ENCODE measurements at regions not wholly inside any gene's neighbourhood (a gene's known extent, or its start where the extent isn't known, plus 50 kb on each side); places are given as distances from the start of the nearest gene placed in this dataset.

DNA sequence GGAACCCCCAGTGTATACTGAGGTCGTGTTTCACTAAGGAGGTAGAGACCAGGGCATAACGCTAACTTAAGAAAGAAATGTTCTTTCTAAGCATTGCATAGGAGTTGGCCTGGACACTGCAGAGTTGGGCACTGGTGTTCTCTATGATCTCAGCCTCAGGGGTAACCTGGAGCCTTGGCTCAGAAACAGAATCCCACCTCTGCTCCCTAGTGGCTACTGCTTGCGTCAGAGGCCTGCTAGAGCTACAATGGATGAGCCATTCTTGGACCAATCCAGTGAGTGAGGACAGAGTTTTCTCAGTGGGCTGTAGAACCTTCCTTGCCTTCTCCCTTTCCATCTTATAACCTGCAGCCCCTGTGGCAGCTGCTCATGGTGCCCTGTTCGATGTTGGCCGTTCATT is 324.4 kb upstream of the CELF4 start:
- no peak for FAIRE-seq
- no peaks in the 10 kb centered on the region for H3K79me2 ChIP-seq (ENCODE audit: insufficient read depth, low read length)
- Mint-ChIP-seq H3K4me1 (ENCODE audit: low read depth, unreplicated experiment) (peaks cover 2% of the 10 kb centered on the region), H3K27me3 (ENCODE audit: low read depth, unreplicated experiment) (peaks cover 4% of the 10 kb centered on the region), H3K27ac (ENCODE audit: unreplicated experiment) (no peak overlapping the region), H3K36me3 (ENCODE audit: low read depth, unreplicated experiment) (no peaks in the 10 kb centered on the region), H3K4me3 (ENCODE audit: unreplicated experiment) (no peak overlapping the region), H3K9me3 (ENCODE audit: unreplicated experiment) (peaks cover 1% of the 10 kb centered on the region)
- H3K9me3 ChIP-seq (ENCODE audit: insufficient read depth, low read depth, low read length): no peaks in the 10 kb centered on the region
- no peaks in the 10 kb centered on the region for H3K4me1 ChIP-seq (ENCODE audit: insufficient read depth, low read length)
- no peaks in the 10 kb centered on the region for H3K27me3 ChIP-seq (ENCODE audit: insufficient read depth, low read length)
- no peak for DNase-seq (ENCODE audit: low read depth)
- no peak overlapping the region for H3K27ac ChIP-seq (ENCODE audit: low read depth, low read length)
- no peaks in the 10 kb centered on the region for H3K36me3 ChIP-seq (ENCODE audit: insufficient read depth, low read length)
- no peaks in the 10 kb centered on the region for H4K20me1 ChIP-seq (ENCODE audit: insufficient read depth, low read length)
- no peak for TF ChIP-seq EZH2 (IDR thresholded peaks at IDR 0.05; ENCODE audit: insufficient read depth, low read length)
- TF ChIP-seq, protein P1, sequence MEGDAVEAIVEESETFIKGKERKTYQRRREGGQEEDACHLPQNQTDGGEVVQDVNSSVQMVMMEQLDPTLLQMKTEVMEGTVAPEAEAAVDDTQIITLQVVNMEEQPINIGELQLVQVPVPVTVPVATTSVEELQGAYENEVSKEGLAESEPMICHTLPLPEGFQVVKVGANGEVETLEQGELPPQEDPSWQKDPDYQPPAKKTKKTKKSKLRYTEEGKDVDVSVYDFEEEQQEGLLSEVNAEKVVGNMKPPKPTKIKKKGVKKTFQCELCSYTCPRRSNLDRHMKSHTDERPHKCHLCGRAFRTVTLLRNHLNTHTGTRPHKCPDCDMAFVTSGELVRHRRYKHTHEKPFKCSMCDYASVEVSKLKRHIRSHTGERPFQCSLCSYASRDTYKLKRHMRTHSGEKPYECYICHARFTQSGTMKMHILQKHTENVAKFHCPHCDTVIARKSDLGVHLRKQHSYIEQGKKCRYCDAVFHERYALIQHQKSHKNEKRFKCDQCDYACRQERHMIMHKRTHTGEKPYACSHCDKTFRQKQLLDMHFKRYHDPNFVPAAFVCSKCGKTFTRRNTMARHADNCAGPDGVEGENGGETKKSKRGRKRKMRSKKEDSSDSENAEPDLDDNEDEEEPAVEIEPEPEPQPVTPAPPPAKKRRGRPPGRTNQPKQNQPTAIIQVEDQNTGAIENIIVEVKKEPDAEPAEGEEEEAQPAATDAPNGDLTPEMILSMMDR (IDR thresholded peaks at IDR 0.05; ENCODE audit: insufficient read depth, low read depth, low read length): no peak
- no peak overlapping the region for H2AFZ ChIP-seq (ENCODE audit: low read depth, low read length)
- H3K9ac ChIP-seq (ENCODE audit: low read length): no peak overlapping the region
- no peak overlapping the region for H3K4me3 ChIP-seq (ENCODE audit: insufficient read depth, low read depth, low read length)
- H3K4me2 ChIP-seq (ENCODE audit: low read length): no peak overlapping the region

DNA sequence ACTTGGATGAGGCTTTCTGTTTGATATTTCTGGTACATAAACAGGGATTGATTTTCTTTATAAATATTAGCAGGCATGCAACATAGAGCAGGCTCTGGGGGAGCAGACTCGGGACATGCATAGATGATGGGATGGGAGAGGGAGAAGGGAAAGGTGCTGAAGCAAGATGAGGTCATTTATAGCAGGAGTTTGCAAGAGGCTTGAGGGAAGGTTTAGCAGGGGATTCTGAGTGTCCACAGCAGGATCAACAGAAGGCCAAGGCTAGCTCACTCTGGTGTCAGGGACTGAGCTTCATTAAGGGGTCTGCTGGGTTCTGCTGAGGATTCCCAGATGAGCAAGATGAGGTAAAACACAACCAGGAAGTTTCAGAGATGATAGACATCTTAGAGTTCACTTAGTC is 309.1 kb upstream of the CELF4 start:
- TF ChIP-seq, protein P1 (IDR thresholded peaks at IDR 0.05; ENCODE audit: insufficient read depth, low read depth, low read length): no peak
- no peak for TF ChIP-seq EZH2 (IDR thresholded peaks at IDR 0.05; ENCODE audit: insufficient read depth, low read length)
- FAIRE-seq: no peak
- no peaks in the 10 kb centered on the region for H3K4me1 Mint-ChIP-seq (ENCODE audit: low read depth, unreplicated experiment)
- Histone ChIP-seq H3K36me3 (ENCODE audit: insufficient read depth, low read length) (no peaks in the 10 kb centered on the region), H4K20me1 (ENCODE audit: insufficient read depth, low read length) (no peaks in the 10 kb centered on the region), H2AFZ (ENCODE audit: low read depth, low read length) (no peak overlapping the region), H3K27ac (ENCODE audit: low read depth, low read length) (no peak overlapping the region), H3K79me2 (ENCODE audit: insufficient read depth, low read length) (no peaks in the 10 kb centered on the region), H3K4me1 (ENCODE audit: insufficient read depth, low read length) (no peaks in the 10 kb centered on the region), H3K9ac (ENCODE audit: low read length) (no peak overlapping the region), H3K4me3 (ENCODE audit: insufficient read depth, low read depth, low read length) (no peak overlapping the region), H3K9me3 (ENCODE audit: insufficient read depth, low read depth, low read length) (no peaks in the 10 kb centered on the region), H3K4me2 (ENCODE audit: low read length) (no peak overlapping the region), H3K27me3 (ENCODE audit: insufficient read depth, low read length) (no peaks in the 10 kb centered on the region)
- DNase-seq (ENCODE audit: low read depth): no peak
- no peaks in the 10 kb centered on the region for H3K36me3 Mint-ChIP-seq (ENCODE audit: low read depth, unreplicated experiment)
- H3K27ac Mint-ChIP-seq (ENCODE audit: unreplicated experiment): no peak overlapping the region
- peaks cover 5% of the 10 kb centered on the region for H3K9me3 Mint-ChIP-seq (ENCODE audit: unreplicated experiment)
- H3K4me3 Mint-ChIP-seq (ENCODE audit: unreplicated experiment): no peak overlapping the region
- H3K27me3 Mint-ChIP-seq (ENCODE audit: low read depth, unreplicated experiment): peaks cover 7% of the 10 kb centered on the region

DNA sequence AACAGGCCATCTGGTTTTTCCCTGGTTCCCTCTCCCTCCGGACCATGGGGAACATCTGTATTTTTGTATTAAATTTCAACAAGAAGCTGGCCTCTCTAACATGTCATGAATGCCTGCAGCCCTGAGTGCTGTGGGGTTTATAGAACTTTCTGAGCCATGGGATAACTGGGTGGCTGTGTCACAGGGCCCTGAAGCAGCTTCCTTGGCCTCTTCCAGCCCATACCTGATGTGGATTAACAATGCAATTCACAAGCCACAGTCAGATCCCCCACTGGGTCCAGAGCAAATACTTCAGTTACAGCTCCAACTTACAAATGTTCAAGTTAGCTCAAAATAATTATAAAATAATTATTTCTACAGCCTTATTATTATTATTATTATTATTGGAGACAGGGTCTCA is 307.8 kb upstream of the CELF4 start:
- Histone ChIP-seq H4K20me1 (ENCODE audit: insufficient read depth, low read length) (no peaks in the 10 kb centered on the region), H3K36me3 (ENCODE audit: insufficient read depth, low read length) (no peaks in the 10 kb centered on the region), H2AFZ (ENCODE audit: low read depth, low read length) (no peak overlapping the region), H3K9me3 (ENCODE audit: insufficient read depth, low read depth, low read length) (no peaks in the 10 kb centered on the region), H3K79me2 (ENCODE audit: insufficient read depth, low read length) (no peaks in the 10 kb centered on the region), H3K4me3 (ENCODE audit: insufficient read depth, low read depth, low read length) (no peak overlapping the region), H3K27me3 (ENCODE audit: insufficient read depth, low read length) (no peaks in the 10 kb centered on the region), H3K27ac (ENCODE audit: low read depth, low read length) (no peak overlapping the region), H3K4me1 (ENCODE audit: insufficient read depth, low read length) (no peaks in the 10 kb centered on the region), H3K4me2 (ENCODE audit: low read length) (no peak overlapping the region), H3K9ac (ENCODE audit: low read length) (no peak overlapping the region)
- Mint-ChIP-seq H3K9me3 (ENCODE audit: unreplicated experiment) (peaks cover 5% of the 10 kb centered on the region), H3K27me3 (ENCODE audit: low read depth, unreplicated experiment) (peaks cover 7% of the 10 kb centered on the region), H3K4me3 (ENCODE audit: unreplicated experiment) (no peak overlapping the region), H3K36me3 (ENCODE audit: low read depth, unreplicated experiment) (no peaks in the 10 kb centered on the region), H3K27ac (ENCODE audit: unreplicated experiment) (no peak overlapping the region), H3K4me1 (ENCODE audit: low read depth, unreplicated experiment) (no peaks in the 10 kb centered on the region)
- DNase-seq (ENCODE audit: low read depth) (no peak), FAIRE-seq (no peak)
- no peak for TF ChIP-seq EZH2 (IDR thresholded peaks at IDR 0.05; ENCODE audit: insufficient read depth, low read length)
- TF ChIP-seq, protein P1 (IDR thresholded peaks at IDR 0.05; ENCODE audit: insufficient read depth, low read depth, low read length): no peak
